HEK293T (cell line): ENCODE measurements at regions not wholly inside any gene's neighbourhood (a gene's known extent, or its start where the extent isn't known, plus 50 kb on each side); places are given as distances from the start of the nearest gene placed in this dataset.

ENCODE experiments used
- BHLHE40 ChIP-seq: fragments of 450-650 bp; IDR thresholded peaks from 2 replicates; pipeline ENCODE4 v1.6.1; 2016; ENCODE audit warnings: mild to moderate bottlenecking, moderate library complexity, borderline replicate concordance
- ELF4 ChIP-seq: fragments of 450-650 bp; IDR thresholded peaks from 2 replicates; pipeline ENCODE4 v1.6.1; 2017; ENCODE audit warnings: antibody characterized with exemption
- FOXK2 ChIP-seq: fragments of 450-650 bp; IDR thresholded peaks from 2 replicates; pipeline ENCODE4 v1.6.1; 2016; ENCODE audit warnings: mild to moderate bottlenecking
- FOXM1 ChIP-seq: fragments of 450-650 bp; IDR thresholded peaks from 2 replicates; pipeline ENCODE4 v1.6.1; 2017; ENCODE audit warnings: mild to moderate bottlenecking, borderline replicate concordance
- LEF1 ChIP-seq: fragments of 450-650 bp; IDR thresholded peaks from 2 replicates; pipeline ENCODE4 v1.6.1; 2017; ENCODE audit warnings: mild to moderate bottlenecking, borderline replicate concordance
- NFRKB ChIP-seq: fragments of 450-650 bp; IDR thresholded peaks from 2 replicates; pipeline ENCODE4 v1.6.1; 2016; ENCODE audit warnings: mild to moderate bottlenecking, moderate library complexity
- SP1 ChIP-seq: fragments of 450-650 bp; IDR thresholded peaks from 2 replicates; pipeline ENCODE4 v1.6.1; 2017
- SUZ12 ChIP-seq: fragments of 450-650 bp; IDR thresholded peaks from 2 replicates; pipeline ENCODE4 v1.6.1; 2016; ENCODE audit warnings: mild to moderate bottlenecking

DNA sequence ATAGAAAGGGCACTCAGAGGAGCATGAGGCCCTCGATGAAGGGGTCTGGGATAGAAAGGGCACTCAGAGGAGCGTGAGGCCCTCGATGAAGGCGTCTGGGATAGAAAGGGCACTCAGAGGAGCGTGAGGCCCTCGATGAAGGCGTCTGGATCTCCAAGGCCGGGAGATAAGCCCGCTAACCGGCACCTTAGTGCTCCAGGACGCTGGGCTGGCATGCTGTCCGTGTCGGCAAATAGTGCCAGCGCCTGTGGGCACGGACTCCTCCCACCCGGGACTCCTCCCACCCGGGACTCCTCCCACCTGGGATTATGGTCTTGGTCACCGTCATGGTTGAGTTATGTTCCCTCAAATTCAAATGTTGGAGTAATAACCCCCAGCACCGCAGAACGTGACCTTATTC is 725.3 kb downstream of the BRD1 start:
- TF ChIP-seq FOXM1, result no peak
- TF ChIP-seq SP1, result no peak
- TF ChIP-seq BHLHE40, result no peak
- no peak for TF ChIP-seq NFRKB
- TF ChIP-seq LEF1, result no peak
- no peak for TF ChIP-seq ELF4
- TF ChIP-seq SUZ12, result no peak
- no peak for TF ChIP-seq FOXK2
